ENCODE measurements at regions not wholly inside any gene's neighbourhood (a gene's known extent, or its start where the extent isn't known, plus 50 kb on each side); places are given as distances from the start of the nearest gene placed in this dataset.
"Not testable (repeated sequence)": the region's sequence is repeated elsewhere in the genome, so short reads cannot be mapped to it uniquely, and the experiment has no call there.

DNA sequence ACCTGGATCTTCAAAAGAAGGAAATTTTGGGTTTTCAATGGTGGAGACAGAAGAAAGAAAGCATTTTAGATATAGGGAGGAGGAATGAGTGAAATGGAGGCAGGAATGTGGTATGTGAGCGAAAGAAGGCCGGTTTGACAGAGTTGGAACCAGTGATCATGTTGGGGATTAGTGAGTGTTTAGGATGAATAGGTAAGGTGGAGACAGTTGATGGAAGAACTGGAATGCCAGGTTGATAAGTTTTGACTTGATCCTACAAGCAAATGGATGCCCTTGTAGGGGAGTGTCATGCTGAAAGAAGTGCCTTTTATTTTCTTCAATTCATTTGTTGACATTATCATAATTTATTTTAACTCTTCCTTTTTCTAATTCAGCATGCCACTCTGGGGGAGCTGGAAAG is 207.8 kb upstream of the AMOT start:
- DNase-seq (ENCODE audit: low spot score) = no peak

GRCh38 chrX:113033966-113034680 is 193.5 kb upstream of the AMOT start:
- no peak for DNase-seq (ENCODE audit: low spot score)

- DNase-seq (ENCODE audit: low spot score) = no peak
Observed at GRCh38 chrX:113019958-113020357, 179.3 kb upstream of the AMOT start.

DNA sequence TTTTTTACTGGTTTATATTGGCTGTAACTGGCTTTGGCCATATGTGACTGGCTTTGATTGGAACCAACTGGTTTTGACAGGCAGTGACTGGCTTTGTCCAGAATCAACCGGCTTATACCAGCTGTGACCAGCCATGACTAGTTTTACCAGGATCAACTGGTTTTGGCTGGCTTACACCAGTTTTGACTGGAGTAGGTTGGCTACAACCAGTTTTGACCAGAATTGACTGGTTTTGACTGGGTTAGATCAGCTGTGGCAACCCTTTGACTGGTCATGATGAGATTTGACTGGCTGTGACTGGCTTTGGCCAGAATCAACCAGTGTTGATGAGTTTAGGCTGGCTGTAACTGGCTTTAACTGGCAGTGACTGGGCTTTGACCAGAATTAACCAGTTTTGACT is 169.2 kb upstream of the AMOT start:
- DNase-seq (ENCODE audit: low spot score) = no peak

DNA sequence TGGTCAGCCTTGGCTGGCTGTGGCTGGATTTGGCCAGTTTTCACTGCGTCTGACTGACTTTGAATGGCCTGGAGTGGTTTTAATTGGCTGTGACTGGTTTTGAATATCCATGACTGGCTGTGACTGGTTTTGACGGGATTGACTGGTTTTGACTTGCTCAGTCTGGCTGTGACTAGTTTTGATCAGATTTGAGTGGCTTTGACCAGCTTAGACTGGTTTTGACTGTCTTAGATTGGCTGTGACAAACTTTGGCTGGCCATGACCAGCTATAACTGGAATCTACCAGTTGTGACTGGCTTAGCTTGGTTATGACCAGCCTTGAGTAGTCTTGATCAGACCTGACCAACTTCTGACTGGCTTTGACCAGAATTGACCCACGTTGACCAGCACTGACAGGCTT is 168.4 kb upstream of the AMOT start:
- DNase-seq (ENCODE audit: low spot score) = no peak

- DNase-seq (ENCODE audit: low spot score) = no peak
Observed at GRCh38 chrX:113001836-113002235, 161.2 kb upstream of the AMOT start.

DNA sequence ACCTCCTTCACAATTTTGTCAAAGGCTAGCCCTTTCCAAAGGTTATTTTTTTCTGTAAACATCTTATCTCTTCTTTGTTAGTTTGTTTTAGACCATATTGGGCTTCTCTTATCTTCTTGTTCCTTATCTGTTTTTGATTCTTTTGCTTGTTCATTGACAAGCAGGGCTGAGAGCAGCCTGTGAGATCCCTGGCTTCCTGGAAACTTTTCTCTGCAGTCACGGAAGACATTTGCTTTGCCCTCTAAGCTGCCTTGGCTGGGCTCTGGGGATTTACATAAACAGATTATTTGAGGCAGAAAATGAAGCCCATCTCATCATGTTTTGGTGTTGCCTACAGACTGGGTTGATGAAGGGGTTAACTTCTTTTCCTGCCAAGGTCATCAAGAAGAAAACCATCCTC is 157.4 kb upstream of the AMOT start:
- DNase-seq (ENCODE audit: low spot score) = no peak

DNA sequence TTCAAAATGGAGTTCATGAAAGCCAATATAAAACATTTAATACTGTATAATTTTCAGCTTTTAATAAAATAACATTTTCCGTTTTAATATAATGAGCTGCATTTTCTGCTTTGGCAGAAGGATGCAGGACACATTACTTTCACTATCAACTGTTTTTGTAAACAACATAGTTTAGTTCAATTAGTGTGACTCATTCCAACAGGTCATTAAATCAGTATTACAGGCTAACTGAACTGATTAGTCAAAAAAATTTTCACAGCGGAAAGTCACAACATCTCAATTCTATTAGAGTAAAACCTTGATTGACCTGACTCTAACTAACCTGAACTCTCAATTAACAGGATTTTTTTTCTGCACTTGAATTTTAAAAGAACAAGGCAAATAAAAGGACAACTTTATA is 151.2 kb upstream of the AMOT start:
- no peak for DNase-seq (ENCODE audit: low spot score)

DNA sequence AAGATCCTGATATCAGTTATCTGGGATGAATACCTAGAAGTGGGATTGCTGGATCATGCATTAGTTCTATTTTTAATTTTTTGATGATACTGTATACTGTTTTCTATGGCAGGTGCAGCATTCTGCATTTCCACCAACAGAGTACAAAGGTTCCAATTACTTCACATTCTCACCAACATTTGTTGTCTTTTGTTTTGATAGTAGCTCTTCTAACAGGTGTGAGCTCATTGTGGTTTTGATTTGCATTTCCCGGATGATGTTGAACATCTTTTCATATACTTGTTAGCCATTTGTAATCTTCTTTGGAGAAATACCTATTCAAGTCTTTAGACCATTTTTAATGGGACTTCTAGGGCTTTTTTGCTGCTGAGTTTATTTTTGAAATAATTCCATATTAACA is 139.2 kb upstream of the AMOT start:
- no peak for DNase-seq (ENCODE audit: low spot score)

GRCh38 chrX:112968351-112969133 is 127.9 kb upstream of the AMOT start:
- no peak for DNase-seq (ENCODE audit: low spot score)

- no peak for DNase-seq (ENCODE audit: low spot score)
Observed at GRCh38 chrX:112967903-112968302, 127.3 kb upstream of the AMOT start.

GRCh38 chrX:112967341-112967740 is 126.7 kb upstream of the AMOT start:
- DNase-seq (ENCODE audit: low spot score) = no peak

- DNase-seq (ENCODE audit: low spot score) = no peak
Observed at GRCh38 chrX:112961981-112962380, 121.3 kb upstream of the AMOT start.

DNA sequence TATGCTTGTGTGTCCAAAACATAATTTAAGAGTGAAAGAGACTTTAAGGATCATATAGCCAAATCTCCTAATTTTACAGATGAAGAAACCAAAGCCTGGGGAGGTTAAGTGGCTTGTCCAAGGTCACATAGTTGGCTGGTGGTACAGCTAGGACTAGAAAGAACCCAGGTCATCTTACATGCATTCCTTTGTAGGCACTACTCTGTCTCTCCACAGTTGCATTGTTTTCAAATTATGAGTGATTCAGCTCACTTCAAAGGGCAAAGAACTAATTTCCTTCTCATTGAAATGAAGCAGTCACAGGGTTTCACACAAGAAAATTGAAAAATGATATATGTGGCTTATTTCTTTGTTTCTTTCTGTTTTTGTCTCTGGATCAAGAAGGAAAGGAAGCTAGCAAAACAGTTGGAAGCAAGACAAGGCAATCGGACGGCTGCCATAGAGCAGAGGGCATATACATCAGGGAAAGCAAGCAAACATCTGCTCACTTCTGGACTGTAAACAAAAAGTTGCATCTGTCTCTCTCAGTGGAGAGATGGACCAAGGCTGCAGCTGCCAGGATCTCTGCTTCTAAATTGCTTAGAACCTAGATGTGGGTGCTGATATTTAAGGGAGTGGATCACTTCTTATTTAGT is 107.5 kb upstream of the AMOT start:
- no peak for DNase-seq (ENCODE audit: low spot score)

DNA sequence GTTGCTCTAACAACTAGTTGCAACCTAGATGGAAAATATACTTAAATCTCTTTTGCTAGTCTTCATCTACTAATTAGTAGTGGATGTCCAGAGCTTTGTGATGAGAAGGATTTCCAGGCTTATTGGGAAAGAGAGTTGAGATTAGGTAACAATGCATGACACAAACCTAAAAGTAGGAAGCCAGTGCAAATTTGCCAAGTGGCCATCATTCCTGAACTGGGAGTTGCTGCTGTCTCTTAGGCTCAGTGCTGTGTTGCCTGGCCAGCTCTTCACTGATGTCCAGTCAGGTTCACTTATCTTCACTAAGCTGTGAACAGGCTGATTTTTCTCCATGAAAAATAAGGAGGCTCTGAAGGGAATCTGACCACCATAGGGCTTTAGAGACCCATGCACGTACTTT is 105.6 kb upstream of the AMOT start:
- no peak for DNase-seq (ENCODE audit: low spot score)

DNA sequence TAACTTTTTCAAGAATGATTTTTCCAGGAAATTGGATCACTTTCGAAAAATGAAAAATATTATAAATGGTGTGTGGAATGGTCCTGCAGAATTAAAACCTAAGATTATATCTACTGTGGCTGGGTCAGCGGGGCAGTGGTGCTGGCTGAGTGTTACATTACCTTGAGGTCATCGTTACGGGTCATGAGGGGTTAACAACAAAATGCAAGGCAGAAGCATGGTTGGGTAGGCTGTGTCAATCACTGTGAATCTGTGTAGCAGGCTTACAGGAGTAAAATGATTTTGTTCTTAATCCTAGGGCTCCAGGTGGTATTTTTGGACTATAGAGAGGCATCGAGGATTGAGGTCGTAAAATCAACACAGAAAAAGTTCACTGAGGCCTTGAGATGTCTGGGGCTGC is 105.2 kb upstream of the AMOT start:
- DNase-seq (ENCODE audit: low spot score) = no peak

DNA sequence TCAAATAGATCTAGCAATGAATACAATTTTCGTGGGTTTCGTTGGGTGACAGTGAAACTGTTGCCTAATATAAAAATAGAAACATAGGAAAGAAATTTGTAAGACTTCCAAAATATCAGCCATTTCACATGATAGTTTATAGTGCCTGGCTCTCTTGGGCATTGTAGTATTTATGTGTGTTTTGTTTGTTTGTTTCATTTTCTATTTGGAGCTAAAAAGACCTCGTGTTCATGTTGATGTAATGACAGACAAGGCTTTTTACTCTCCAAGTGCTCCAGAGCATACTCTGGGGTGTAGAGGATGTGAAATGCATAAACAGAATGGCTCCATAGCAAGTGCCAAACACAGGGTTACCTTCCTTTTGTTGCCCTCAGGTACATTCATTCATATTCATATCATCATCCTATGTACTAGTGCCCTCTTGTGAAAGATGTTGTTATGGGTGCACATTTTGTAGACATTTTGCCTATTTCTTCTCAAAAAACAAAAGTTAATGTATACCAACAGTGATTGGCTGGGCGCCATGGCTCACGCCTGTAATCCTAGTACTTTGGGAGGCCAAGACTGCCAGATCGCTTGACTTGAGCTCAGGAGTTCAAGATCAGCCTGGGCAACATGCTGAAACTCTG is 100.7 kb upstream of the AMOT start:
- DNase-seq (ENCODE audit: low spot score) = no peak

GRCh38 chrX:112935029-112935428 is 94.4 kb upstream of the AMOT start:
- DNase-seq (ENCODE audit: low spot score) = no peak

GRCh38 chrX:112931900-112932299 is 91.3 kb upstream of the AMOT start:
- no peak for DNase-seq (ENCODE audit: low spot score)

- no peak for DNase-seq (ENCODE audit: low spot score)
Observed at GRCh38 chrX:112931478-112931877, 90.8 kb upstream of the AMOT start.

DNA sequence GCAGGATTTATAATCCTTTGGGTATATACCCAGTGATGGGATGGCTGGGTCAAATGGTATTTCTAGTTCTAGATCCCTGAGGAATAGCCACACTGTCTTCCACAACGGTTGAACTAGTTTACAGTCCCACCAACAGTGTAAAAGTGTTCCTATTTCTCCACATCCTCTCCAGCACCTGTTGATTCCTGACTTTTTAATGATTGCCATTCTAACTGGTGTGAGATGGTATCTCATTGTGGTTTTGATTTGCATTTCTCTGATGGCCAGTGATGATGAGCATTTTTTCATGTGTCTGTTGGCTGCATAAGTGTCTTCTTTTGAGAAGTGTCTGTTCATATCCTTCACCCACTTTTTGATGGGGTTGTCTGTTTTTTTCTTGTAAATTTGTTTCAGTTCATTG is 82.8 kb upstream of the AMOT start:
- not testable (repeated sequence) for DNase-seq (ENCODE audit: low spot score)

GRCh38 chrX:112913807-112914206 is 73.2 kb upstream of the AMOT start:
- DNase-seq (ENCODE audit: low spot score) = no peak

GRCh38 chrX:112910418-112910817 is 69.8 kb upstream of the AMOT start:
- no peak for DNase-seq (ENCODE audit: low spot score)

Data from ecto neural progenitor cell (in vitro differentiated cells).